ENCODE measurements at regions not wholly inside any gene's neighbourhood (a gene's known extent, or its start where the extent isn't known, plus 50 kb on each side); places are given as distances from the start of the nearest gene placed in this dataset.

- no peaks in the 10 kb centered on the region for H3K36me3 ChIP-seq
- H3K4me3 ChIP-seq, result no peak overlapping the region
- no peaks in the 10 kb centered on the region for H3K27me3 ChIP-seq
- TF ChIP-seq CTCF (IDR thresholded peaks at IDR 0.05), result no peak
- H3K4me1 ChIP-seq, result no peaks in the 10 kb centered on the region
- intact Hi-C loops (cut with DNase I; ENCODE audit: low total_unique reads), result no loop called here
- H3K27ac ChIP-seq, result no peak overlapping the region
- DNase-seq, result no peak
- no peaks in the 10 kb centered on the region for H3K9me3 ChIP-seq
These were observed 62.2 kb upstream of the TNIP3 start for GRCh38 chr4:121226362-121226761.

DNA sequence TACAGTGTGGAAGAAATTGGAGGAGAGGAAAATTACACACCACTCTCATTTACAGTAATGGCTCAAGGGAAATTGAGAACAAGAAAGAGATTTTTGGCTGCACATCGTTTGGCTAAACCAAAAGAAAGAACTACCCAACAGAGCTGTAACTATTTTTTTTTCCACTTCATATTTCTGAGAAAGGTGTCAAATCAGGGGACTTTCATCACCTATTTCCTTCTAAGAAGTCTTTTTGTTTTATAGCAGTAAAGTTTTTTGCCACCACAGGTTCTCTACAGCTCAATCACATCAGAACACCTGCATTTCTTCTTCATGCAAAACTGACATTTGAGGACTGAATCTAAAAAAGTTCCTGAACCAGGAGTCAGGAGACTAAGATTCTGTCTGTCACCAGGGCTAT, 57.5 kb upstream of the TNIP3 start:
- no peak for TF ChIP-seq CTCF (IDR thresholded peaks at IDR 0.05)
- no peaks in the 10 kb centered on the region for H3K4me1 ChIP-seq
- no peak overlapping the region for H3K27ac ChIP-seq
- no peaks in the 10 kb centered on the region for H3K9me3 ChIP-seq
- intact Hi-C loops (cut with DNase I; ENCODE audit: low total_unique reads), result no loop called here
- no peaks in the 10 kb centered on the region for H3K27me3 ChIP-seq
- H3K36me3 ChIP-seq, result no peaks in the 10 kb centered on the region
- no peak for DNase-seq
- H3K4me3 ChIP-seq, result no peak overlapping the region

DNA sequence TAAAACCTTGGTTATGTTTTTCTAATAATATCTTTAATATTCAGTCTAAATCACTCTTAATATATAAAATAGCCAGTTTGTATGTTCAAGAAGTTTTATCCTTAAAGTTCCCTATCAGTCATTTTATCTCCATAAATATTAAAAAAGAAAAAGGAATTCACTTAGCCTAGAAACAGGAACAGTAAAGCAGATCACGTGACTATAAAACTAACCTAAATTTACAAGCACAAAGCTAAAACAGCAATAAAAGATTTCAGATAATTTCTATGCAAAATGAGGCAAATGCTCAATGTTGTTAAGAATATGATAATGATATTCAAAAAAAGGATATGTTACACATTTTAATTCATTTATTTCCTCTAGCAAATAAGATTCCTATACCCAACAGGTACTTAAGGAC, 57.1 kb upstream of the TNIP3 start:
- no peak overlapping the region for H3K4me3 ChIP-seq
- no peak overlapping the region for H3K27ac ChIP-seq
- no peak for DNase-seq
- no peaks in the 10 kb centered on the region for H3K9me3 ChIP-seq
- intact Hi-C loops (cut with DNase I; ENCODE audit: low total_unique reads), result no loop called here
- no peaks in the 10 kb centered on the region for H3K4me1 ChIP-seq
- peaks cover 0 to under 1% of the 10 kb centered on the region in 2 donors for H3K27me3 ChIP-seq
- TF ChIP-seq CTCF (IDR thresholded peaks at IDR 0.05), result no peak
- H3K36me3 ChIP-seq, result no peaks in the 10 kb centered on the region

DNA sequence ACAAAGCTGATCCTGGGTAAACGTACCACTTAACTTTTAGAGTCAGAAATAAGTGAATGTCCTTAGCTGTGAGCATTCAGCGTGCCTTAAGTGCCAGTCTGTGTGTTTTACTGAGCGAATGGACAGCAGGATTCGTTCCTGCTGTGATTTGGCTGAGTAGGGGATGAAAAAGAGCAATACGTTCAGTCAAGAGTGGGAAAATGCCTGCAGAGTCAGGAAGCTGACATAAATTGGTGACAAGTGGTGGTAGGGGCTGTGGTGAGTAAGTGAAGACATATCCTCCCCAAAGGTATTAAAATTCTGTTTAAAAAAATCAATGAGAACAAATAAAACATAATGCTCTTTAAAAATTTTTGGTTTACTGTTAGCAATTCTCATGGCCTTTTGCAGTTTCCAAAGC, 56.6 kb upstream of the TNIP3 start:
- no peaks in the 10 kb centered on the region for H3K4me1 ChIP-seq
- TF ChIP-seq CTCF (IDR thresholded peaks at IDR 0.05), result no peak
- H3K4me3 ChIP-seq, result no peak overlapping the region
- H3K9me3 ChIP-seq, result no peaks in the 10 kb centered on the region
- peaks cover 0 to 2% of the 10 kb centered on the region in 2 donors for H3K27me3 ChIP-seq
- no peak overlapping the region for H3K27ac ChIP-seq
- DNase-seq, result no peak
- H3K36me3 ChIP-seq, result no peaks in the 10 kb centered on the region
- intact Hi-C loops (cut with DNase I; ENCODE audit: low total_unique reads), result no loop called here

- no peak for TF ChIP-seq CTCF (IDR thresholded peaks at IDR 0.05)
- H3K4me3 ChIP-seq, result no peak overlapping the region
- no peak overlapping the region for H3K27ac ChIP-seq
- peaks cover 0 to 2% of the 10 kb centered on the region in 2 donors for H3K27me3 ChIP-seq
- intact Hi-C loops (cut with DNase I; ENCODE audit: low total_unique reads), result no loop called here
- no peak for DNase-seq
- H3K4me1 ChIP-seq, result no peaks in the 10 kb centered on the region
- H3K36me3 ChIP-seq, result no peaks in the 10 kb centered on the region
- no peaks in the 10 kb centered on the region for H3K9me3 ChIP-seq
These were observed 55.1 kb upstream of the TNIP3 start for GRCh38 chr4:121219227-121219626.

- Histone ChIP-seq H3K36me3 (no peaks in the 10 kb centered on the region), H3K4me3 (no peak overlapping the region), H3K27ac (no peak overlapping the region), H3K27me3 (peaks cover 0 to 2% of the 10 kb centered on the region in 2 donors), H3K9me3 (no peaks in the 10 kb centered on the region), H3K4me1 (no peaks in the 10 kb centered on the region)
- intact Hi-C loops (cut with DNase I; ENCODE audit: low total_unique reads), result no loop called here
- TF ChIP-seq CTCF (IDR thresholded peaks at IDR 0.05), result no peak
- no peak for DNase-seq
These were observed 53.2 kb upstream of the TNIP3 start for GRCh38 chr4:121217351-121217750.

Measured in tibial artery (tissue), 4 donors.